IMR-90 (cell line): ENCODE measurements at regions not wholly inside any gene's neighbourhood (a gene's known extent, or its start where the extent isn't known, plus 50 kb on each side); places are given as distances from the start of the nearest gene placed in this dataset.

Experiments used
- CEBPB ChIP-seq: IDR thresholded peaks from 2 replicates; pipeline ENCODE4 v1.6.1; 2012; ENCODE audit warnings: low read depth, low read length, improper control_type of control experiment
- CTCF ChIP-seq: conservative IDR thresholded peaks from 2 replicates; pipeline ENCODE4 v1.5.1; 2012; ENCODE audit warnings: mild to moderate bottlenecking, low read depth, low read length, improper control_type of control experiment
- ELK1 ChIP-seq: fragments of 150-350 bp; IDR thresholded peaks from 2 replicates; pipeline ENCODE4 v1.6.1; 2016; ENCODE audit warnings: low read depth, mild to moderate bottlenecking, low read length, moderate library complexity, borderline replicate concordance
- MXI1 ChIP-seq: IDR thresholded peaks from 2 replicates; pipeline ENCODE4 v1.6.1; 2012; ENCODE audit warnings: low read depth, mild to moderate bottlenecking, low read length, moderate library complexity, borderline replicate concordance
- NFE2L2 ChIP-seq: fragments of 150-350 bp; IDR thresholded peaks from 2 replicates; pipeline ENCODE4 v1.6.1; 2016; ENCODE audit warnings: low read depth, mild to moderate bottlenecking, low read length
- POLR2A ChIP-seq: IDR thresholded peaks from 2 replicates; pipeline ENCODE4 v1.6.1; 2012; ENCODE audit warnings: mild to moderate bottlenecking, low read depth, low read length
- RCOR1 ChIP-seq: IDR thresholded peaks from 2 replicates; pipeline ENCODE4 v1.6.1; 2012; ENCODE audit warnings: mild to moderate bottlenecking, low read length, improper control_type of control experiment; ENCODE audit not compliant: insufficient replicate concordance
- RFX5 ChIP-seq: IDR thresholded peaks from 2 replicates; pipeline ENCODE4 v1.8.0; 2012; ENCODE audit warnings: low read depth, mild to moderate bottlenecking, low read length, moderate library complexity

- no peak for TF ChIP-seq CTCF
- TF ChIP-seq POLR2A = no peak
- no peak for TF ChIP-seq RFX5
- no peak for TF ChIP-seq MXI1
- no peak for TF ChIP-seq RCOR1
- no peak for TF ChIP-seq ELK1
- TF ChIP-seq NFE2L2 = no peak
- no peak for TF ChIP-seq CEBPB
These were observed 136.0 kb downstream of the OPN5 start for GRCh38 chr6:47917811-47918210.
